PFSK-1 (cell line): ENCODE measurements at regions not wholly inside any gene's neighbourhood (a gene's known extent, or its start where the extent isn't known, plus 50 kb on each side); places are given as distances from the start of the nearest gene placed in this dataset.

Source experiments
- POLR2AphosphoS5 ChIP-seq: IDR thresholded peaks from 2 replicates; pipeline ENCODE4 v1.6.1; 2012; ENCODE audit warnings: low read depth, mild to moderate bottlenecking, control low read depth, low read length, moderate library complexity
- SIN3A ChIP-seq: IDR thresholded peaks from 2 replicates; pipeline ENCODE4 v1.6.1; 2012; ENCODE audit warnings: mild to moderate bottlenecking, low read length, moderate library complexity, borderline replicate concordance; ENCODE audit not compliant: insufficient read depth
- TAF1 ChIP-seq: IDR thresholded peaks from 2 replicates; pipeline ENCODE4 v1.6.1; 2012; ENCODE audit warnings: low read length, control low read depth, borderline replicate concordance; ENCODE audit not compliant: insufficient read depth

DNA sequence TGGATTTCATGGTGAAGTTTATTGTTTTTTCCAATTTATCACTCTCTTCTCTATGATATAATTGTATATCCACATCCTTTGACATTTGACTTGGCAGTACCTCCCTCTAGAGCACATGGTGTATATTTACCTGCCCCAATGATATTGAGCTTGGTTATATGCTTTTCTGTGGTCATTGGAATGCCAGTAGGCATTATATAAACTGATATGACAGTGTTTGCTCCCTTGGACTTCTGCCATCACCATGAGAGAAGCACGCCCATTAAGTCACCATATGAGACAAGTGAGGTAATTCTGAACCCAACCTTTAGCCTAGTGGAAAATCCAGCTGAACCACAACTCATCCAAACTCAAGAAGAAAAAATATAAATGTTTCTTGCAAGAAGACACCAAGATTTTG, 2761.5 kb downstream of the ARAP2 start:
- TF ChIP-seq SIN3A: no peak
- TF ChIP-seq POLR2AphosphoS5: no peak
- TF ChIP-seq TAF1: no peak
